CMK (cell line): ENCODE measurements at regions not wholly inside any gene's neighbourhood (a gene's known extent, or its start where the extent isn't known, plus 50 kb on each side); places are given as distances from the start of the nearest gene placed in this dataset.
"Not testable (repeated sequence)": the region's sequence is repeated elsewhere in the genome, so short reads cannot be mapped to it uniquely, and the experiment has no call there.

ENCODE experiments used
- DNase-seq: peaks from one replicate; pipeline ENCODE4 v3.0.0-alpha.2; 2010; ENCODE audit warnings: low read depth

DNA sequence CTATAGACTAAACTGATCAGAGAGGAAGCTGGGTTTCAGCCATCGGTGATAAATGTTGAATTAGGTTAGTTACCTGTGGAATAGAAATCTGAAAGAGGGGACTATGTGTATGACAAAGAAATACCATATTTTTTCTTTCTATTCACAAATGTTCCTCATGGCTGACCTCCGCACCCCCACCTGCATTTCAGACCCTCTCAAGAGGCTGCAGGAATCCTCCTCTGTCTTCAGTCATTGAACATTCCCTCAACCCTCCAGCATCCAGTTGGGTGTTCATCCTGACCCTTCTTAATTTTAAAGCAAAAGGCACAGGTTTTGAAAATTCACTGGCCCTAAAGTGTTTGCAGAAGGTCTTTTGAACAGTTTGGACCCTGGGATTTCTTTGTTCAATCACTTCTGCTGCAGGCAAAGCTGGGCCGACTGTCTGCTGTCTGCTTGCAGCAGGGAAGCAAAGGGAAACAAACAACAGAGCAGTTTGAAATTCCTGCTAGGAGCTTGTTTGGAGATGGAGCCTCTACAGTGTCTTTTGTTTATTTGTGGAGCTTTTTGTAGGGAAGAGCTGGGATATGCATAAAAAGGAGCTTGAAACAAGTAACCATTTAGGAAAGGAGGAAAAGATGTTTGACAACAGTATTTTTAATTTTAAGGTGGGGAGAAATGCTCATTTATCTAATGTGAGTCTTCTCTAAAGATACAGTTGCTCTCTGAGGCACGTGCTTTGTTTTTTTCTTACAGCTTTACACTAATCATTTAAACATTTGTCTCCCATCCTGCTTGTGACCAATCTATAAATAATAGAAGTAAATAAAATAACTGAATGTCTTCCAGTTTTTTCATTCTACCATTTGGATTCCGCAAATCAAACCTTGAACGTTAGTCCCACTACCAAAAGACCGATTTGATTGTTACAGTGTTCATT, 213.3 kb upstream of the MMADHC start:
- DNase-seq = no peak

DNA sequence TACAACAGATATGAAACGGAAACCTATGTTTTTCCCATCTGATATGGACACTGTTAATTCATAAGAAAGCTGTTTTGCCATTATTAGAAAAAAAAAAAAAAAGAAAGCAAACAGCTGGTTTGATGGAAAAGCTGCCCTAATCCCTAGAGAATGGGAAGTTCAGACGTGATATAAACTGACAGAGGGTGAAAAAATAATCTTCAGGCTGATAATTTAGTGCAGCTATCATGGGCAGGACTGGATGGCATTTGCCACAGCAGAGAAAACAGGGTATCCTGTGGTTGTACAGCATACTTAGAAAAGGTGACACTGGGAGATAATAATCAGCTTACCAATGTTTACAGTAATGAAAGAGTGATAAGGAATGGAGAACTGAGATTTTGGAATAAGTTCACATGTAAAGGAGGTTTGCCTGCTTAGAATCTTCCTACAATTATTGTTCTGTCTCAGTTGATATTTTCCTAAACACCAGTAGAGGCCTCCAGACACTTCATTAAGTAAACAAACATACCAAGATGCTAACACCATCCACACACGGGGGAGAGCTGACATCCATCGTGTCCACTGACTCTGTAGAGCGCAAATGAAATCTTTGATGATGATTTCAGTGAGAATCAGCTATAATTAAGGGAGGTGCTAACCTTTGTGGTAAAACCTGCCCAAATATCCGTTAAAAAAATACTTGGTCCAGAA, 211.6 kb upstream of the MMADHC start:
- no peak for DNase-seq

DNA sequence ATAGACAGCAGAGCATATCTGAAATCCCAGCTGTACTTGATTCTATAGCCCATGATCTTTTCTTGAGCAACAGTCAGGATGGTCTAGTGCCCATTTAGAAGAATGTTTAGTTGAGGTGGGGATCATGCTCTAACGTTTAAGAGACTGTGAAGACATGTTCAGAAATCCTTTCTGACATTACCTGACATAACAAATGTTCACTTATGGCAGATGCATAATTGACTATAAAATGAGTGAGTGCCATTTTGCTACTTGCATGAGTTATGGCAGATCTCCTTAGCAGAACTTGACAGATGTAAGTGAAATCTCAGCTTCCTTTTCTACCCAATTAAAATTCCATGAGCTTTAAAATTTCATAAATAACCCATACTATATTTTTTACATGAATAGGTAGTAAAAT, 209.5 kb upstream of the MMADHC start:
- no peak for DNase-seq

DNA sequence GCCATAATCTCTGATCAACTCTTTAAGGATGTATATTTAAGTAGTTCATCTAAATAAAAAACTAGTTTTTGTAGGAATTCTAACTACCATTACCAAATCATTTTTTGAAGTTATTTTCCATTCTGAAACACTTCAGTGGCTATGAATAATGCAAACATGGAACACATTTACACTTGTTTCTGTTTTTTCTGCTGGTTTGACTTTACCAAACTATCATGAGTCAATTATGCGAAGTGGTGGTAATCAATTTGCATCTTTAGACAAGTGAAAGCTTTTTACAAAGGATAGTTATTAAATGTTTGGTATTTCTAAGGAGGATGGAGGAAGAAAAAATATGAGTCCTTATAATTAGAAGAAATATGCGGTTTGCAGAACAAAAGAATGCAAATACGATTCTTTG, 202.0 kb upstream of the MMADHC start:
- no peak for DNase-seq

DNA sequence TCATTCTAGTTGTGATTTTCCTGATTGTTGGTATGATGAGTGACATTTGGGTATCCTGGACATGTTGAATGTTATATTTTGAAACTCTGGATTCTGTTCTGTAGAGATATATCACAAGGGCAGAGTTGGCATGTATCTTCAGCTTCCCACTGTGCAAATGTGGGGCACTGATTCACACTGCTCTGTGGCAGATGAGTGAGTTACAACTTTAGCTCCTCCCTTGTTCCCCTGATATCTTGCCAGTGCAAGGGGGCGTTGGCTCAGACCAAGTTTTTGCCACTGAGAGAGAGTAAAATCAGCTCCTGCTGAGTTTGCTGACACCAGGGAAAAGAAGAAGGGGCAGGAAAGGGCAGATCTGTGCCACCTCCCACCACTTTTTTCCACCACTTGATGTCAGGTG, 199.6 kb upstream of the MMADHC start:
- no peak for DNase-seq

DNA sequence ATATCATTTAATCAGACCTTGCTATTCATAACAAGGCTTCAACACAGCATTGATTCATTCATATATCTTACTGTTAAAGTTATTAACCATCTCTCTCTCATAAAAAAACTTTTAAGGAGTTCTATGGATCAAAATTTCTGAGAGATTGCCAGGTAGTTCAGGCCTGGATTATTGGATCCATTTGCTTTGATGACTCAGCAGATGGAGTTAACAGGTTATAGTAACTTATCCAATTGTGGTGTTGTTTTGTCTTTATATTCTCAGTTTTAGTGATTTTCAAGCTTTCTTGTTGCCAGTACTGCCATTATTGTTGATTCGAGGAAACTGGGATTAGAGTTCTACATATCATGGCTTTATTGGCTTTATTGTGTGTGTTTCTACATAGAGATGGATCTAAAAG, 195.7 kb upstream of the MMADHC start:
- DNase-seq = no peak

DNA sequence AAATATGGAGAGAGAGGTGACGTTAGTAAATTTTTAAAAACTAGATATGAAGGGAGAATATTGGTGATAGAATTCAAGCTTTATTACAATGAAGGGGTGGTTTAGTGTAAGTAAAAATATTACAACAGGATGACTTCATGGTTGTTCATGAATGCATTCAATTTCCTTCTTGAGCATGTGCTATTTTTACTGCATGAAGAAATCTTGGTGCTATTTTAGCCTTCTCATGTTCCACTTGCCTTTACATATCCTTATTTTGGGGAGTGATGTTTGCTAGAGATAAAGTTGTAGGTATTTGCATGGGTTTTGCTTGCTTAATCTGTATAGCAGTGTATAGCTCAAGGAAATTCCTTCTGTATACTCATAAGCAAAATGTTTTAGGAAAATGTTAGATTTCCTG, 195.0 kb upstream of the MMADHC start:
- no peak for DNase-seq

DNA sequence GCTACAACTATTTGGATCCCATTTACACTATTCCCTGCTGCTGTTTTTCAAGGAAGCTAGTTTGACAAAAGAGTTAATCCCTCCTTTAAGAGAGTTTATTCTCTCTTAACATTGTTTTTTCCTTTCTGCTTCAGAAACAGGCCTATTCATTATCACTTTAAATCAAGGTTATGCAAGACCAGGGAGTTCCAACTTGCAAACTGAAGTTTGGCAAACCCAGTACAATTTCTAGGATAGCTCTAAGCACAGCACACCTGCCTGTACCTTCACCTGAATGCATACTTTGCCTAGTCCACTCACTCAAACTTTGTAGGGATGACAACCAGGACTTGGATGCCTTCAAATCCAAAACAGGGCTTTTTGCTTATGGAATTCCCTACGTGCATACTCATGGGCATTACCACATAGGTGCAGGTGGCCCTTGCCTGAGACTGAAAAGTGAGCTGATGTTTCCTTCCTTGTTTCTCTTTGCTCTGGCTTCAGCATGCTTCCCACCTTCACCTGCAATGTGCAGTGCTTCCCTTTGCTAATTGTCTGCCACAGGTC, 193.8 kb upstream of the MMADHC start:
- DNase-seq = no peak

DNA sequence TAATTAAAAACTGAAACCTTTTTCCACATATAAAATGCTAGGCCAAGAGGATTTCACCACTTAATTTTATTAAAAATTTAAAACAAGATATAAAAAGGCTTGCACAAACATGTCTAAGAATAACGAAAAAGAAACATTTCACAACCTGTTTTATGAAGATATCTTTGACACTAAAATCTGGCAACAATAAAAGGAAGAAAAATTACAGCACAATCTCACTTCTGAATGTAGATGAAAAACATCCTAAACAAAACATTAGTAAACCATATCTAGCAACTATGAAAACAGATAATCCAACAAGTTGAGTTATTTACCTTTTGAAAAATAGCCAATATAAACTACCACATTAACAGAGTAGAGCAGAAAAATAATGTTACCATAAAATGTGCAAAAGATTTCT, 185.4 kb upstream of the MMADHC start:
- DNase-seq = no peak

DNA sequence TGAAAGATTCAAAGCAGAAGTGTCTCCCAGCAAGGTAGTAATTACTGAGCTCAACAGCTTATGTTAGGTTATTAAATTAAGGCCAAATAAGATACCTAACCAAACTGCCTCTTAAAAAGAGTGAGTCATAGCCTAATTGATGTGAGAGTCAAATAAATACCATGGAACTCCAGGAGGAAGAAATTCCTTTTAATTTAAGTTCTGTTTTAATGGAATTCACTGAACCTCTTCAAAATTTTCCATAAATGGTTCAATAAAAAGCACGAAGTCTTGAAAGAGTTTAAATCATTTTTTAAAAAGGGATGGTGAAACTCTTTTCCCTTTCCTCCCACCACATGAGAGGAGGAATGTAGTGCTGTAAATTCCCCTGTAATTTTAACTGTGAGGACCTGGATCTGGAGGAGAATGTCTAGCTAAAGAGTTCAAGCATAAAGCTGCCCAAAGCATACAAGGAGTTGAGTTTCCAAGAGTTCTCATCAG, 180.8 kb upstream of the MMADHC start:
- no peak for DNase-seq

DNA sequence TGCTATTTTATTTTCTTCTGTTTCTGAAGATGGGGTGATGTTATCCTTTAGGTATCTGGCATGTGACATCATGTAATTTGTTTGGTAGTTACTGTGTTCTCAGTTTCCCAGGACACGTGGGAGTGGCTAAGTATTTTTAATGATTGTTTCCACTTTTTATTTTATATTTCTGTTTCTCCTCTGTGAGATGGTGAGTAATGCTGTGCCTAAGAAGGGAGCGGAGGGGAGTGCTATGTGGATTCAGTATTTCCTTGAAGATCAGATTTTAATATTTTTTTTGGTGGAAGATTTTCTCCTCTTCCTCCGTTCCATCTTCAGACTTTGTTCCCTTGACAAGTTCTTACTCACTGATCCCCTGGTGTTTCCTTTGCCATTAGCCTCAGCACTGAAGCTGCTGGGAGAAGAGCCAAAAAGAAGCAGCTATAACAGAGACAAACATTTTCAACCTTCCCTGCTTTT, 180.0 kb upstream of the MMADHC start:
- DNase-seq = no peak

DNA sequence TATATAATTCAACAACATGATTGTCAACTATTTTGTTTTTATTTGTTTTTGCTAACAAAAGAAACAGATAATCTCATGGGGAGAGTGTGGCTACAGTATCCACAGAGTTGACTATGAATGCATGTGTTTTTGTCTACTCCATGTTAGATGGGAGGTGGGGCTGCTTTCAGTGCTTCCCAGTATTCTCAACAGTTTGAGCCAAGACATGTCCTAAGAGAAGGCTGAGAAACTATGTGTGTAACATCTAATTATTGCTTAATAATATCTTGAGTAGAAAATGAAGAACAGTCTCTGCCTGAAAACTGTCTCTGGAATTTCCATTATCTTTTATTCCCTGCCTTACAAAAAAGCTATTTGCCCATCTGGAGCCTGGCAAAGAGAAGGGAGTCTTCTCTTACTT, 178.8 kb upstream of the MMADHC start:
- no peak for DNase-seq

DNA sequence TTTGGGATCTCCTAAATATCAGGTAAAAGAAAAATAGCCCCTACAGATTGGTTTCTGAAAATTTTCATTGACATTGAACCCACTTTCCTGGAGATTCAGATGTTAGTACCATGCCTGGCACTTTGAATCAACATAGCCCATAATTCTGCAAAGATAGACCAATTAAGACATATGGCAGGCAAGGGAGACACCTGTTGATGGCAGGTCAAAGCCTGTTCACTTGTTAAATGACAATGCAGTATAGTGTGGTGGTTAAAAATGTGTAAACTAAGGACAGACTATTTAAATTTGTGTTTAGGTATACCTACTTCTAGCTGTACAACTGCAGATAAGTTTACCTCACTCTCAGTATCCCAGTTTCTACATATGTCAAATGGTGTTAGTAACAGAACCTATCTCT, 178.1 kb upstream of the MMADHC start:
- DNase-seq = no peak

DNA sequence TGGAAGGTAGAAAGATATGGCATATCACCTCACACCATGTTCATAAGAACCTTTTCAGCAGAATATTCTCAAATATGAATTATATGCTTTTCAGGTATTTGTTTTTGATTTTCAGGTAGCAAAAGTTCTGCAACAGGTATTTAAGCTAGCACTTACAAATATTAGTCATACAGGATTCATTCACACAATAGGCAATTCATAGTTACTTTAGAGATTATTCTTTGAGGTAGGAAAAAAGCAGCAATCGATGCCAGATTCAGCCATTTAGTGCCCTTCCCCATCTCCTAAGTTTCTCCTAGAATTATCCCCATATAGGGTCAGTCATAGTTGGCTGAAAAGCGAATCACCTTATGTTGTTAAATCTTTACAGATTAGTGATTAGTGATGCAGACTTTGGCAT, 177.4 kb upstream of the MMADHC start:
- no peak for DNase-seq

DNA sequence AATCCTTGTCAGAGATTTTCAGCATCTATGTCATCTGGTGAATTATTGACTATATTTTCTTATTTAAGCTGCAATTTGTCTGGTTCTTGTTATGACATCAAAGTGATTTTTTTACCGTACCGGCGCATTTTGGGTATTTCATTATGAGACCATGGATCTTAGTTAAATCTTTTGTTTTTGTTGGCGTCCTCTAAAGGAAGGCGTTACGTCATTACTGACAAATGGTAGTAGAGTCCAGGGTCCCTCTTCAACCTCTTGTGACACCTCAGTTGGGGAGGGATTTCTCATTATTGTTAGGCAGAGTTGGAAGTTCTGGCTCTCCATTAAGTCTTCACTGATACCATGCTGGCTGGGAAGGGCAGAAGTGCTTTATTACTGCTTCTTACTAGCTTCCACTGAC, 175.8 kb upstream of the MMADHC start:
- no peak for DNase-seq

DNA sequence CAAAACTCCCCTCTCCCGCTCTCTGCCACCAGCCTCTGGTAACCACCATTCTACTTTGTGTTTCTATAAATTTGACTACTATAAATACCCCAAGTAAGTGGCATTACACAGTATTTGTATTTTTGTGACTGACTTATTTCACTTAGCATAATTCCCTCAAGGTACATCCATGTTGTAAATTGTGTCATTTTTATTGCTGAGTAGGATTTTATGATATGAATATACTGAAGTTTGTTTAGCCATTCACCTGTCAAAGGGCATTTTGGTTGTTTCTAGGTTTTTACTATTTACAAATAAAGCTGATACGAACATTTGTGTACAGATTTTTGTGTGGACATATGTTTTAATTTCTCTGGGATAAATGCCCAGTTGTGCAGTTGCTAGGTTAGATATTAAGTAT, 174.0 kb upstream of the MMADHC start:
- DNase-seq = no peak

DNA sequence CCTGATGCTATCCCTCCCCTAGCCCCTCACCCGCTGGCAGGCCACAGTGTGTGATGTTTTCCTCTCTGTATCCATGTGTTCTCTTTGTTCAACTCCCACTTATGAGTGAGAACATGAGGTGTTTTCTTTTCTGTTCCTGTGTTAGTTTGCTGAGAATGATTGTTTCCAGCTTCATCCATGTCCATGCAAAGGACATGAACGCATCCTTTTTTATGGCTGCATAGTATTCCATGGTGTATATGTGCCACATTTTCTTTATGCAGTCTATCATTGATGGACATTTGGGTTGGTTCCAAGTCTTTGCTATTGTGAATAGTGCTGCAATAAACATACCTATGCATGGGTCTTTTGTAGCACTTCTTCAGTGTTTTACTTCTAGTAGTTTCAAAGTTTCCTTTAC, 171.8 kb upstream of the MMADHC start:
- DNase-seq = not testable (repeated sequence)

DNA sequence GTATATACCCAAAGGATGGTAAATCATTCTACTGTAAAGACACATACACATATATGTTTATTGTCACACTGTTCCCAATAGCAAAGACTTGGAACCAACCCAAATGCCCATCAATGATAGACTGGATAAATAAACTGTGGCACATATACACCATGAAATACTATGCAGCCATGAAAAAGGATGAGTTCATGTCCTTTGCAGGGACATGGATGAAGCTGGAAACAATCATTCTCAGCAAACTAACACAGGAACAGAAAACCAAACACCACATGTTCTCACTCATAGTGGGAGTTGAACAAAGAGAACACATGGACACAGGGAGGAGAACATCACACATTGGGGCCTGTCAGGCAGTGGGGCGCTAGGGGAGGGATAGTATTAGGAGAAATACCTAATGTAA, 167.1 kb upstream of the MMADHC start:
- DNase-seq = not testable (repeated sequence)

DNA sequence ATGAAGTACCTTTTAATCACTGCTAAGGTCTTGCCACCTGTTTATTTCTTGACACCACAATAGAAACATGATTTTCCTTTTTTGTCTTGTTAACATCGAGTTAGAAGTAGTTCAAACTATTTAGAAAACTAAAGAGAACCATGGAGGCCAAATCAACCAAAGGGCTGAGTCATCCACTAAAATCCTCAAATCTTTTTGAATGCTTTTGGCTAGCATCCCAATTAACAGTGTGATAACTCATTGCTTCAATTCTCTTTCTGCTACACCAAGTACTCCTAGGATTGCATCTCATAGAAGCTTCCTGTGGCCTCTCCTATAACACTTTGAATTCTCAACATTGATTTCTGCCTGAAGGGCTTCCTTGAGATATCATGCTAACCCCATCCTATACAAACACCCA, 159.9 kb upstream of the MMADHC start:
- DNase-seq = no peak

DNA sequence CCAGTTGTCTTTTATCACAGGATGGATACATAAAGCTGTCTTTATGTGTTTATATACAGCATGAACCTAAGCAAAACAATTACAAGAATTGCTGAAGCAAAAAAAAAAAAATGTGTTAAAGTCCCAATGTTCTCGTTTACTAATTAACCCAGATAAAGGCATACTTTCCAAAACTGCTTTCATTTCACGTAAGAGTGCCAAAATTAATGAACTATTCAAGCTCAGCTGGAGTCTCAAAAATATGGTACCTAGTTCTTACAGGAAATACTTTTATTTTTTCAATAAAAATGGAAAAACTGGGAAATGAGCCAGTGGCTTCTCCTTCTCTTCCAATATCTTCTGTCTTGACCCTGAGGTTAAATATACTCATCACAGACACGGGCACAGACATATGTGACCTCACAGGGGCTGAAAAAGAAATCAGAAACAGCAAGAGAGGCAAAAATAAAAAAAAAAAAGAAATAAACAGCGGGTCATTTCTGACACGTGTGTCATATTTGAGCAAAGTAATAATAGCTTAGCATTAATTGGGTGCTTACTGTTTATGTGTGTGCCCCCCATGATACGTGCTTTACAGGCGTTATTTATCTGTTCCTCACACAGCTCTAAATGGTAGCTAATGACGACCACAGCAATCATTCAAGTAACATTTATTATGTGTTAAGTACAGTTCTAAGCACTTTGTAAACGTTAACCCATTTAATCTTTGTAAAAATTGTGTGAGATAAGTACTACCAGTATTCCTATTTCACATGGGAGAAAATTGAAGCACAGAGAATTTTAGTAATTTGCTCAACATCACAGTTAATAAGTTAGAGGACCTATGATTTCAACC, 158.0 kb upstream of the MMADHC start:
- DNase-seq = no peak

DNA sequence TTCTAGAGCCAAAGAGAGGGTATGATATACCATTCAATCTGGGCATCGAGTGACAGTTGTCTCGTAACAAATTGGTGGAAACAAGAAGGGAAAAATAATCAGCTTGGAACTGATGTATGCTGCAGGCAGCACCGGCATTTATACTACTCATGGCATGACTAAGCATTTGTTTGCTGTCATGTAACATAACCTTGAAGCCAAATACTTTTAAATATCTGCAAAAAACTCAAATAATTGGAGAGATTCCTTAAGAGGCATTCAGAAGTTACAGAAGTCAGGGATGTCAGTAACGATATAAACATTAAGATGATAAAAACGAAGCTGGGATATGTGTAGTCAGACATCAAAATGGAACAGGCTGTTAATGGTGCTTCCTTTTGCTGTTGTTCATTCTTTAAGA, 157.3 kb upstream of the MMADHC start:
- DNase-seq = no peak

DNA sequence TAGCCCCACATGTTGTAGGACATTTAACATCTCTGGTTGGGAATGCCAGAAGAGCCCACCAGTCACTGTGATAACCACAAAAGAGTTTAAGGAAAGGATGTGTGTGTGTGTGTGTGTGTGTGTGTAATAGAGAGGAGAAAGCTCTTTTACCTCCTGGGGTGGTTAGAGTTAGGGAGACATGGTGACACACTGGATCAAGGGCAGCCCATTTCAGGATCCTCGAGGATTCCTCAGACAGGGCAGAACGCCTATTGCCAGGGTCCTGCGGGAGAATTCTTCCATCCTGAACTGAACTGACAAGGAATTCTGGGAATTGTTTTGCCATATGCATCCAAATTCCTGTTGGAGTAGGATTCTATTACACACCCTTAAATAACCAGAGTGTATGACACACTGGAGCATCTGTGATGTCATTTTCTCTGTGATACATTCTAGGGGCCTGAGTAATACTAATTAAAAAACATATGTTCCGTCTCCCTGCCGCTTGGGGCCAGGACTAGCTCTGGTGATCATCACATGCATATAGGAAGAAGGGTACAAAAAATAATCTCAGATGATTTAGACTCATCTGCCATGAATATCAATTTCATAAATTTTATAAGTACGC, 156.4 kb upstream of the MMADHC start:
- DNase-seq = no peak
